ENCODE measurements at regions not wholly inside any gene's neighbourhood (a gene's known extent, or its start where the extent isn't known, plus 50 kb on each side); places are given as distances from the start of the nearest gene placed in this dataset.

- TF ChIP-seq, protein P1, sequence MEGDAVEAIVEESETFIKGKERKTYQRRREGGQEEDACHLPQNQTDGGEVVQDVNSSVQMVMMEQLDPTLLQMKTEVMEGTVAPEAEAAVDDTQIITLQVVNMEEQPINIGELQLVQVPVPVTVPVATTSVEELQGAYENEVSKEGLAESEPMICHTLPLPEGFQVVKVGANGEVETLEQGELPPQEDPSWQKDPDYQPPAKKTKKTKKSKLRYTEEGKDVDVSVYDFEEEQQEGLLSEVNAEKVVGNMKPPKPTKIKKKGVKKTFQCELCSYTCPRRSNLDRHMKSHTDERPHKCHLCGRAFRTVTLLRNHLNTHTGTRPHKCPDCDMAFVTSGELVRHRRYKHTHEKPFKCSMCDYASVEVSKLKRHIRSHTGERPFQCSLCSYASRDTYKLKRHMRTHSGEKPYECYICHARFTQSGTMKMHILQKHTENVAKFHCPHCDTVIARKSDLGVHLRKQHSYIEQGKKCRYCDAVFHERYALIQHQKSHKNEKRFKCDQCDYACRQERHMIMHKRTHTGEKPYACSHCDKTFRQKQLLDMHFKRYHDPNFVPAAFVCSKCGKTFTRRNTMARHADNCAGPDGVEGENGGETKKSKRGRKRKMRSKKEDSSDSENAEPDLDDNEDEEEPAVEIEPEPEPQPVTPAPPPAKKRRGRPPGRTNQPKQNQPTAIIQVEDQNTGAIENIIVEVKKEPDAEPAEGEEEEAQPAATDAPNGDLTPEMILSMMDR (conservative IDR thresholded peaks at IDR 0.05; ENCODE audit: low read length) = no peak
- TF ChIP-seq EZH2phosphoT487 (IDR thresholded peaks at IDR 0.05; ENCODE audit: borderline replicate concordance) = no peak
Measured at GRCh38 chr2:234289834-234290590, 206.9 kb downstream of the ARL4C start.

Measured in Loucy (cell line).